ENCODE measurements at regions not wholly inside any gene's neighbourhood (a gene's known extent, or its start where the extent isn't known, plus 50 kb on each side); places are given as distances from the start of the nearest gene placed in this dataset.

- no peak for TF ChIP-seq CTCF (conservative IDR thresholded peaks at IDR 0.05; ENCODE audit: low read depth, low read length)
- no peak for TF ChIP-seq EZH2 (IDR thresholded peaks at IDR 0.05; ENCODE audit: borderline replicate concordance, low read depth, low read length, poor library complexity, severe bottlenecking)
- no peaks in the 10 kb centered on the region for H3K27me3 ChIP-seq (replicated peaks; ENCODE audit: insufficient read depth, low read depth, low read length, poor library complexity)
- DNase-seq (ENCODE audit: low spot score): no peak
- CTCF ChIA-PET: no interaction called here
- H3K9me3 ChIP-seq (ENCODE audit: low read depth, low read length, poor library complexity, severe bottlenecking): no peaks in the 10 kb centered on the region
- BruUV-seq (replicated peaks): no TSS peak
- no peak overlapping the region for H3K4me3 ChIP-seq (ENCODE audit: low read depth, low read length, poor library complexity, severe bottlenecking)
- intact Hi-C loops (cut with micrococcal nuclease; ENCODE audit: unreplicated experiment): no loop called here
- H3K27ac ChIP-seq (ENCODE audit: low read depth, low read length, poor library complexity, severe bottlenecking): no peak overlapping the region
- no peaks in the 10 kb centered on the region for H3K4me1 ChIP-seq (ENCODE audit: insufficient read depth, low read length, poor library complexity, severe bottlenecking)
- no peaks in the 10 kb centered on the region for H3K36me3 ChIP-seq (ENCODE audit: insufficient read depth, low read length, poor library complexity, severe bottlenecking)
- POLR2A ChIA-PET (ENCODE audit: low non-redundant PET): no interaction called here
These were observed 146.0 kb upstream of the FRMPD4 start for GRCh38 chrX:11992271-11992670.

GRCh38 chrX:11995146-11995545 lies 143.1 kb upstream of the FRMPD4 start:
- Histone ChIP-seq H3K36me3 (ENCODE audit: insufficient read depth, low read length, poor library complexity, severe bottlenecking) (no peaks in the 10 kb centered on the region), H3K4me1 (ENCODE audit: insufficient read depth, low read length, poor library complexity, severe bottlenecking) (no peaks in the 10 kb centered on the region), H3K27me3 (replicated peaks; ENCODE audit: insufficient read depth, low read depth, low read length, poor library complexity) (peaks cover 4% of the 10 kb centered on the region), H3K9me3 (ENCODE audit: low read depth, low read length, poor library complexity, severe bottlenecking) (no peaks in the 10 kb centered on the region), H3K27ac (ENCODE audit: low read depth, low read length, poor library complexity, severe bottlenecking) (no peak overlapping the region), H3K4me3 (ENCODE audit: low read depth, low read length, poor library complexity, severe bottlenecking) (no peak overlapping the region)
- no peak for DNase-seq (ENCODE audit: low spot score)
- BruUV-seq (replicated peaks): no TSS peak
- intact Hi-C loops (cut with micrococcal nuclease; ENCODE audit: unreplicated experiment): no loop called here
- ChIA-PET POLR2A (ENCODE audit: low non-redundant PET) (no interaction called here), CTCF (no interaction called here)
- no peak for TF ChIP-seq CTCF (conservative IDR thresholded peaks at IDR 0.05; ENCODE audit: low read depth, low read length)
- no peak for TF ChIP-seq EZH2 (IDR thresholded peaks at IDR 0.05; ENCODE audit: borderline replicate concordance, low read depth, low read length, poor library complexity, severe bottlenecking)

- no peak for TF ChIP-seq EZH2 (IDR thresholded peaks at IDR 0.05; ENCODE audit: borderline replicate concordance, low read depth, low read length, poor library complexity, severe bottlenecking)
- TF ChIP-seq CTCF (conservative IDR thresholded peaks at IDR 0.05; ENCODE audit: low read depth, low read length): no peak
- POLR2A ChIA-PET (ENCODE audit: low non-redundant PET): no interaction called here
These were observed 141.5 kb upstream of the FRMPD4 start for GRCh38 chrX:11996810-11997209.

More at GRCh38 chrX:11996810-11997209, 141.5 kb upstream of the FRMPD4 start:
- CTCF ChIA-PET: no interaction called here
- Histone ChIP-seq H3K4me1 (ENCODE audit: insufficient read depth, low read length, poor library complexity, severe bottlenecking) (no peaks in the 10 kb centered on the region), H3K9me3 (ENCODE audit: low read depth, low read length, poor library complexity, severe bottlenecking) (no peaks in the 10 kb centered on the region), H3K4me3 (ENCODE audit: low read depth, low read length, poor library complexity, severe bottlenecking) (no peak overlapping the region), H3K36me3 (ENCODE audit: insufficient read depth, low read length, poor library complexity, severe bottlenecking) (no peaks in the 10 kb centered on the region), H3K27me3 (replicated peaks; ENCODE audit: insufficient read depth, low read depth, low read length, poor library complexity) (peaks cover 4% of the 10 kb centered on the region), H3K27ac (ENCODE audit: low read depth, low read length, poor library complexity, severe bottlenecking) (no peak overlapping the region)
- DNase-seq (ENCODE audit: low spot score): no peak
- intact Hi-C loops (cut with micrococcal nuclease; ENCODE audit: unreplicated experiment): no loop called here
- no TSS peak for BruUV-seq (replicated peaks)
